ENCODE measurements at regions not wholly inside any gene's neighbourhood (a gene's known extent, or its start where the extent isn't known, plus 50 kb on each side); places are given as distances from the start of the nearest gene placed in this dataset.

- Histone ChIP-seq H3K9me3 (ENCODE audit: low read depth, low read length, poor library complexity, severe bottlenecking) (no peaks in the 10 kb centered on the region), H3K36me3 (ENCODE audit: insufficient read depth, low read length, poor library complexity, severe bottlenecking) (no peaks in the 10 kb centered on the region), H3K4me1 (ENCODE audit: insufficient read depth, low read length, poor library complexity, severe bottlenecking) (no peaks in the 10 kb centered on the region), H3K4me3 (ENCODE audit: low read depth, low read length, poor library complexity, severe bottlenecking) (no peak overlapping the region), H3K27me3 (replicated peaks; ENCODE audit: insufficient read depth, low read depth, low read length, poor library complexity) (no peaks in the 10 kb centered on the region), H3K27ac (ENCODE audit: low read depth, low read length, poor library complexity, severe bottlenecking) (no peak overlapping the region)
- intact Hi-C loops (cut with micrococcal nuclease; ENCODE audit: unreplicated experiment), result no loop called here
- ChIA-PET CTCF (no interaction called here), POLR2A (ENCODE audit: low non-redundant PET) (no interaction called here)
- no TSS peak for BruUV-seq (replicated peaks)
- no peak for TF ChIP-seq EZH2 (IDR thresholded peaks at IDR 0.05; ENCODE audit: borderline replicate concordance, low read depth, low read length, poor library complexity, severe bottlenecking)
- TF ChIP-seq CTCF (conservative IDR thresholded peaks at IDR 0.05; ENCODE audit: low read depth, low read length), result no peak
- no peak for DNase-seq (ENCODE audit: low spot score)
These were observed 132.1 kb downstream of the PWWP3B start for GRCh38 chrX:106300239-106300638.

GRCh38 chrX:106300656-106301055 is 132.6 kb downstream of the PWWP3B start:
- intact Hi-C loops (cut with micrococcal nuclease; ENCODE audit: unreplicated experiment), result no loop called here
- DNase-seq (ENCODE audit: low spot score), result no peak
- Histone ChIP-seq H3K27me3 (replicated peaks; ENCODE audit: insufficient read depth, low read depth, low read length, poor library complexity) (no peaks in the 10 kb centered on the region), H3K36me3 (ENCODE audit: insufficient read depth, low read length, poor library complexity, severe bottlenecking) (no peaks in the 10 kb centered on the region), H3K4me1 (ENCODE audit: insufficient read depth, low read length, poor library complexity, severe bottlenecking) (no peaks in the 10 kb centered on the region), H3K27ac (ENCODE audit: low read depth, low read length, poor library complexity, severe bottlenecking) (no peak overlapping the region), H3K4me3 (ENCODE audit: low read depth, low read length, poor library complexity, severe bottlenecking) (no peak overlapping the region), H3K9me3 (ENCODE audit: low read depth, low read length, poor library complexity, severe bottlenecking) (no peaks in the 10 kb centered on the region)
- TF ChIP-seq EZH2 (IDR thresholded peaks at IDR 0.05; ENCODE audit: borderline replicate concordance, low read depth, low read length, poor library complexity, severe bottlenecking) (no peak), CTCF (conservative IDR thresholded peaks at IDR 0.05; ENCODE audit: low read depth, low read length) (no peak)
- BruUV-seq (replicated peaks), result no TSS peak
- POLR2A ChIA-PET (ENCODE audit: low non-redundant PET), result no interaction called here
- CTCF ChIA-PET, result no interaction called here

GRCh38 chrX:106302304-106302703 is 134.2 kb downstream of the PWWP3B start:
- Histone ChIP-seq H3K36me3 (ENCODE audit: insufficient read depth, low read length, poor library complexity, severe bottlenecking) (no peaks in the 10 kb centered on the region), H3K27me3 (replicated peaks; ENCODE audit: insufficient read depth, low read depth, low read length, poor library complexity) (no peaks in the 10 kb centered on the region), H3K4me1 (ENCODE audit: insufficient read depth, low read length, poor library complexity, severe bottlenecking) (no peaks in the 10 kb centered on the region), H3K27ac (ENCODE audit: low read depth, low read length, poor library complexity, severe bottlenecking) (no peak overlapping the region), H3K9me3 (ENCODE audit: low read depth, low read length, poor library complexity, severe bottlenecking) (no peaks in the 10 kb centered on the region), H3K4me3 (ENCODE audit: low read depth, low read length, poor library complexity, severe bottlenecking) (no peak overlapping the region)
- ChIA-PET POLR2A (ENCODE audit: low non-redundant PET) (no interaction called here), CTCF (no interaction called here)
- BruUV-seq (replicated peaks), result no TSS peak
- intact Hi-C loops (cut with micrococcal nuclease; ENCODE audit: unreplicated experiment), result no loop called here
- TF ChIP-seq CTCF (conservative IDR thresholded peaks at IDR 0.05; ENCODE audit: low read depth, low read length) (no peak), EZH2 (IDR thresholded peaks at IDR 0.05; ENCODE audit: borderline replicate concordance, low read depth, low read length, poor library complexity, severe bottlenecking) (no peak)
- no peak for DNase-seq (ENCODE audit: low spot score)

Data from A673 (cell line).